ENCODE measurements at regions not wholly inside any gene's neighbourhood (a gene's known extent, or its start where the extent isn't known, plus 50 kb on each side); places are given as distances from the start of the nearest gene placed in this dataset.
"Not testable (repeated sequence)": the region's sequence is repeated elsewhere in the genome, so short reads cannot be mapped to it uniquely, and the experiment has no call there.

- no peak for DNase-seq (ENCODE audit: low spot score)
These were observed 98.0 kb upstream of the ELMO1 start for GRCh38 chr7:37546677-37547076.

- no peak for DNase-seq (ENCODE audit: low spot score)
These were observed 100.6 kb upstream of the ELMO1 start for GRCh38 chr7:37549076-37549931.

GRCh38 chr7:37550426-37550825, 101.8 kb upstream of the ELMO1 start:
- DNase-seq (ENCODE audit: low spot score): no peak

GRCh38 chr7:37550872-37551271, 102.2 kb upstream of the ELMO1 start:
- DNase-seq (ENCODE audit: low spot score): no peak

GRCh38 chr7:37552030-37552429, 103.4 kb upstream of the ELMO1 start:
- DNase-seq (ENCODE audit: low spot score): no peak

- not testable (repeated sequence) for DNase-seq (ENCODE audit: low spot score)
These were observed 103.8 kb upstream of the ELMO1 start for GRCh38 chr7:37552439-37552838.

GRCh38 chr7:37555528-37555927, 106.9 kb upstream of the ELMO1 start:
- DNase-seq (ENCODE audit: low spot score): no peak

GRCh38 chr7:37557571-37558209, 109.0 kb upstream of the ELMO1 start:
- no peak for DNase-seq (ENCODE audit: low spot score)

- no peak for DNase-seq (ENCODE audit: low spot score)
These were observed 109.8 kb upstream of the ELMO1 start for GRCh38 chr7:37558320-37559096.

- no peak for DNase-seq (ENCODE audit: low spot score)
These were observed 113.4 kb upstream of the GPR141 start for GRCh38 chr7:37570145-37570544.

- no peak for DNase-seq (ENCODE audit: low spot score)
These were observed 111.8 kb upstream of the GPR141 start for GRCh38 chr7:37571806-37572205.

GRCh38 chr7:37577412-37577811, 106.2 kb upstream of the GPR141 start:
- no peak for DNase-seq (ENCODE audit: low spot score)

- DNase-seq (ENCODE audit: low spot score): no peak
These were observed 105.7 kb upstream of the GPR141 start for GRCh38 chr7:37577901-37578300.

- no peak for DNase-seq (ENCODE audit: low spot score)
These were observed 105.2 kb upstream of the GPR141 start for GRCh38 chr7:37578350-37578749.

GRCh38 chr7:37580376-37580775, 103.2 kb upstream of the GPR141 start:
- DNase-seq (ENCODE audit: low spot score): no peak

- not testable (repeated sequence) for DNase-seq (ENCODE audit: low spot score)
These were observed 98.7 kb upstream of the GPR141 start for GRCh38 chr7:37584651-37585463.

GRCh38 chr7:37590824-37591223, 92.7 kb upstream of the GPR141 start:
- no peak for DNase-seq (ENCODE audit: low spot score)

- no peak for DNase-seq (ENCODE audit: low spot score)
These were observed 91.2 kb upstream of the GPR141 start for GRCh38 chr7:37592366-37592765.

GRCh38 chr7:37594602-37595001, 89.0 kb upstream of the GPR141 start:
- no peak for DNase-seq (ENCODE audit: low spot score)

- no peak for DNase-seq (ENCODE audit: low spot score)
These were observed 84.7 kb upstream of the GPR141 start for GRCh38 chr7:37598824-37599223.

- no peak for DNase-seq (ENCODE audit: low spot score)
These were observed 82.2 kb upstream of the GPR141 start for GRCh38 chr7:37601321-37601720.

GRCh38 chr7:37604078-37604477, 79.5 kb upstream of the GPR141 start:
- DNase-seq (ENCODE audit: low spot score): no peak
